ENCODE measurements at regions not wholly inside any gene's neighbourhood (a gene's known extent, or its start where the extent isn't known, plus 50 kb on each side); places are given as distances from the start of the nearest gene placed in this dataset.
"Not testable (repeated sequence)": the region's sequence is repeated elsewhere in the genome, so short reads cannot be mapped to it uniquely, and the experiment has no call there.

DNA sequence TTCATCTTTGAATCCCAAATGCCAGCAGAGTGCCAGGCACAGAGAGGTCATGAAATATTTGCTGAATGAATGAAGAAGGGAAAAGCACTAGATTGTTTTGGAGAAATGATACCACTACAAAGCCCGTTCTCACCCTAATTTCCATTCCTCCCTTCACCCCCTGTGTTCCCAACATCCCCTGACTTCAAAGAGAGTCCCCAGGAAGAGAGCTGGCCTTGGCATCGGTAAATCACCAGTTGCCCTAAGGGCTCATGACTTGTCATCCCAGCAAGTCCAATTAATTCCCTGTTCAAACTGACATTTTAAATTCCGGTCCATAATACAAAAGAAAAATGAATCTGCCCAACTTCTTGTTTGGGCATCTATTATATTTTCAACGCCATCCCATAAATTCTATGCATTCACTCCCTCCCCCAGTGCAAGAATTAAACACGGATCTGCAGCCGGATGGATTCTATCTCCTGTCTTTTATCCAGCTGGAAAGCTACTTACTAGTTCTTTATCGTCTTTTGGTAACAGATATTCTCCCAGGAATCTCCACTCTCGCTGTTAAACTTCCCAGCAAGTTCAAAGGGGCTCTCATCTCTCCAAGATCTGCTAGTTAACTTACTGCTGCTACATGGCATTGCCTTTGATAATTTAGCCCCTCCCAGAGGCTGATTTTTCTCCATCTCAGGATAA lies 63.9 kb upstream of the TSC22D2 start:
- H3K9me3 ChIP-seq, result no peaks in the 10 kb centered on the region
- H3K4me1 ChIP-seq, result peaks cover 0 to 13% (median 4%) of the 10 kb centered on the region in 3 donors
- ATAC-seq, result no peak
- H3K27ac ChIP-seq, result no peak overlapping the region
- WGBS, 2 donors (ENCODE audit: low coverage in 1 of 2), result 61 to 65% methylated on average over 7 to 8 of the region's 8 CpGs
- no peaks in the 10 kb centered on the region for H3K27me3 ChIP-seq
- no peak overlapping the region for H3K4me3 ChIP-seq
- TF ChIP-seq, protein P1, sequence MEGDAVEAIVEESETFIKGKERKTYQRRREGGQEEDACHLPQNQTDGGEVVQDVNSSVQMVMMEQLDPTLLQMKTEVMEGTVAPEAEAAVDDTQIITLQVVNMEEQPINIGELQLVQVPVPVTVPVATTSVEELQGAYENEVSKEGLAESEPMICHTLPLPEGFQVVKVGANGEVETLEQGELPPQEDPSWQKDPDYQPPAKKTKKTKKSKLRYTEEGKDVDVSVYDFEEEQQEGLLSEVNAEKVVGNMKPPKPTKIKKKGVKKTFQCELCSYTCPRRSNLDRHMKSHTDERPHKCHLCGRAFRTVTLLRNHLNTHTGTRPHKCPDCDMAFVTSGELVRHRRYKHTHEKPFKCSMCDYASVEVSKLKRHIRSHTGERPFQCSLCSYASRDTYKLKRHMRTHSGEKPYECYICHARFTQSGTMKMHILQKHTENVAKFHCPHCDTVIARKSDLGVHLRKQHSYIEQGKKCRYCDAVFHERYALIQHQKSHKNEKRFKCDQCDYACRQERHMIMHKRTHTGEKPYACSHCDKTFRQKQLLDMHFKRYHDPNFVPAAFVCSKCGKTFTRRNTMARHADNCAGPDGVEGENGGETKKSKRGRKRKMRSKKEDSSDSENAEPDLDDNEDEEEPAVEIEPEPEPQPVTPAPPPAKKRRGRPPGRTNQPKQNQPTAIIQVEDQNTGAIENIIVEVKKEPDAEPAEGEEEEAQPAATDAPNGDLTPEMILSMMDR (IDR thresholded peaks at IDR 0.05), result no peak
- TF ChIP-seq POLR2A (IDR thresholded peaks at IDR 0.05) (no peak), POLR2AphosphoS5 (IDR thresholded peaks at IDR 0.05) (no peak), EP300 (IDR thresholded peaks at IDR 0.05) (no peak)
- no peaks in the 10 kb centered on the region for H3K36me3 ChIP-seq

DNA sequence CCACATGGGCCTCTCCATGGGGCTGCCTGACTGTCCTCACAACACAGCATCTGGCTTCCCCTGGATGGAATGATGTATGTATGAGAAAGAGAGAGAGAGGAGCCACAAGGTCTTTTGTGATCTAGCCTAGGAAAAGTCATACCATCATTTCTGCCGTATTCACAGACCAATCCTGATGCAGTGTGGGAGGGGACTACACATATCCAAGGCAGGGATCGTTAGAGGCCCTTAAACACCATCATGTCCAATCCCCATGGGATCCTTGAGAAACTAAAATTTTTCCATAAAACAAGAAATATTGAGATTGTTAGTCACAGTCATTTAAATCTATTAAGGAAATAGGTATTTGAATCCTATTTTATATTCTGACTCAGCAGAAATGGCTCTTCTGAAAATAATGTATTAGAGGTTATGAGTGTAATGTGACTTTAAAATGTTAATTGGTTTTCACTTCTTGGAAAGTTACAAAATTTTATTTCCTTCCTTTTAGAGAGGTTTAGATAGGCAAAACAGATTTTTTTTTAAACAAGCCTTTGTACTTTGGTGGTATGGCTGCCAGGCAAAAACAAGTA lies 65.1 kb upstream of the TSC22D2 start:
- H3K9me3 ChIP-seq, result no peaks in the 10 kb centered on the region
- no peaks in the 10 kb centered on the region for H3K36me3 ChIP-seq
- no peak for ATAC-seq
- H3K4me3 ChIP-seq, result no peak overlapping the region
- H3K27me3 ChIP-seq, result no peaks in the 10 kb centered on the region
- 75 to 86% methylated on average over 1 to 2 of the region's 2 CpGs for WGBS, 2 donors (ENCODE audit: low coverage in 1 of 2)
- TF ChIP-seq, protein P1 (IDR thresholded peaks at IDR 0.05), result no peak
- H3K27ac ChIP-seq, result no peak overlapping the region
- peaks cover 0 to under 1% (median 0%) of the 10 kb centered on the region in 3 donors for H3K4me1 ChIP-seq

- no peak for ATAC-seq
- H3K4me1 ChIP-seq, result no peaks in the 10 kb centered on the region
- H3K27ac ChIP-seq, result no peak overlapping the region
- no peaks in the 10 kb centered on the region for H3K9me3 ChIP-seq
- H3K27me3 ChIP-seq, result no peaks in the 10 kb centered on the region
- no peak for TF ChIP-seq EP300 (IDR thresholded peaks at IDR 0.05)
- TF ChIP-seq, protein P1 (IDR thresholded peaks at IDR 0.05), result no peak
- no peak for TF ChIP-seq POLR2A (IDR thresholded peaks at IDR 0.05)
- no peak overlapping the region for H3K4me3 ChIP-seq
- WGBS, 2 donors (ENCODE audit: low coverage in 1 of 2), result 78 to 79% methylated on average over 3 of the region's 3 CpGs
- no peaks in the 10 kb centered on the region for H3K36me3 ChIP-seq
Measured at GRCh38 chr3:150341891-150342290, 66.2 kb upstream of the TSC22D2 start.

GRCh38 chr3:150336363-150336762 lies 71.7 kb upstream of the TSC22D2 start:
- 89 to 90% methylated on average over 6 to 7 of the region's 9 CpGs for WGBS, 2 donors (ENCODE audit: low coverage in 1 of 2)

GRCh38 chr3:150335631-150336030 lies 72.5 kb upstream of the TSC22D2 start:
- H3K4me1 ChIP-seq, result no peaks in the 10 kb centered on the region
- TF ChIP-seq POLR2A (IDR thresholded peaks at IDR 0.05) (no peak), EP300 (IDR thresholded peaks at IDR 0.05) (no peak), POLR2AphosphoS5 (IDR thresholded peaks at IDR 0.05) (no peak)
- TF ChIP-seq, protein P1 (IDR thresholded peaks at IDR 0.05), result no peak
- 60 to 76% methylated on average over 1 to 2 of the region's 2 CpGs for WGBS, 2 donors (ENCODE audit: low coverage in 1 of 2)
- H3K9me3 ChIP-seq, result no peaks in the 10 kb centered on the region
- no peak for ATAC-seq
- H3K36me3 ChIP-seq, result no peaks in the 10 kb centered on the region
- H3K27me3 ChIP-seq, result no peaks in the 10 kb centered on the region
- H3K4me3 ChIP-seq, result no peak overlapping the region
- H3K27ac ChIP-seq, result no peak overlapping the region

More at GRCh38 chr3:150336363-150336762, 71.7 kb upstream of the TSC22D2 start:
- not testable (repeated sequence) for H3K9me3 ChIP-seq, H3K27ac ChIP-seq, ATAC-seq, H3K4me3 ChIP-seq, H3K4me1 ChIP-seq, H3K27me3 ChIP-seq, H3K36me3 ChIP-seq

Measured in gastroesophageal sphincter (tissue), 4 donors.